Smooth muscle cell (in vitro differentiated cells): ENCODE measurements at regions not wholly inside any gene's neighbourhood (a gene's known extent, or its start where the extent isn't known, plus 50 kb on each side); places are given as distances from the start of the nearest gene placed in this dataset.
"Not testable (repeated sequence)": the region's sequence is repeated elsewhere in the genome, so short reads cannot be mapped to it uniquely, and the experiment has no call there.

ENCODE experiments used
- DNase-seq: peaks from one replicate; lab custom pipeline; 2025; ENCODE audit not compliant: unreplicated experiment; lab: John Stamatoyannopoulos, UW
- H2AFZ ChIP-seq: fragments of 200-600 bp; sonication (generic); 2 replicates; pipeline ENCODE4 v1.6.0; 2016; ENCODE audit warnings: antibody characterized with exemption, low read depth, mild to moderate bottlenecking
- H3F3A ChIP-seq: fragments of 200-600 bp; sonication (generic); 2 replicates; pipeline ENCODE4 v1.6.0; 2017; ENCODE audit warnings: antibody characterized with exemption, low read depth
- H3K27ac ChIP-seq: fragments of 200-600 bp; sonication (generic); 2 replicates; pipeline ENCODE4 v1.5.1; 2016; ENCODE audit warnings: low read depth, mild to moderate bottlenecking
- H3K27me3 ChIP-seq: fragments of 200-600 bp; sonication (generic); 2 replicates; pipeline ENCODE4 v1.6.1; 2016; ENCODE audit warnings: low read depth, mild to moderate bottlenecking
- H3K36me3 ChIP-seq: fragments of 200-600 bp; sonication (generic); 2 replicates; pipeline ENCODE4 v1.5.1; 2016; ENCODE audit warnings: low read depth
- H3K4me1 ChIP-seq: fragments of 200-600 bp; sonication (generic); 2 replicates; pipeline ENCODE4 v1.5.1; 2016; ENCODE audit warnings: low read depth
- H3K4me2 ChIP-seq: fragments of 200-600 bp; sonication (generic); 2 replicates; pipeline ENCODE4 v1.6.0; 2016; ENCODE audit warnings: mild to moderate bottlenecking
- H3K4me3 ChIP-seq: fragments of 200-600 bp; sonication (generic); 2 replicates; pipeline ENCODE4 v1.5.1; 2016; ENCODE audit warnings: mild to moderate bottlenecking
- H3K79me2 ChIP-seq: fragments of 200-600 bp; sonication (generic); 2 replicates; pipeline ENCODE4 v1.6.0; 2016; ENCODE audit warnings: low read depth, mild to moderate bottlenecking
- H3K9ac ChIP-seq: fragments of 200-600 bp; sonication (generic); 2 replicates; pipeline ENCODE4 v1.6.0; 2016; ENCODE audit warnings: low read depth
- H3K9me3 ChIP-seq: fragments of 200-600 bp; sonication (generic); replicated peaks from 2 replicates; pipeline ENCODE4 v1.5.1; 2016; ENCODE audit warnings: low read depth
- H4K20me1 ChIP-seq: fragments of 200-600 bp; sonication (generic); 2 replicates; pipeline ENCODE4 v1.6.0; 2016; ENCODE audit warnings: low read depth
- WGBS: methylation state at CpG from one replicate; pipeline ENCODE4 v1.1.7; 2016; ENCODE audit warnings: low lambda C conversion rate; 5-methylcytosine and 5-hydroxymethylcytosine counted together
- TF ChIP-seq, protein P1 (sequence below): fragments of 200-600 bp; sonication (generic); IDR thresholded peaks from 2 replicates; pipeline ENCODE4 v1.5.1; 2017; ENCODE audit warnings: borderline replicate concordance, mild to moderate bottlenecking, antibody characterized with exemption; ENCODE audit not compliant: insufficient read depth, poor library complexity, severe bottlenecking

- Histone ChIP-seq H3K79me2 (no peaks in the 10 kb centered on the region), H3K4me1 (no peaks in the 10 kb centered on the region), H3K36me3 (no peaks in the 10 kb centered on the region), H3K9me3 (peaks cover 8% of the 10 kb centered on the region), H3F3A (no peaks in the 10 kb centered on the region), H3K4me2 (no peak overlapping the region), H3K4me3 (no peak overlapping the region), H3K27me3 (no peaks in the 10 kb centered on the region), H2AFZ (no peak overlapping the region), H3K27ac (no peak overlapping the region), H4K20me1 (no peaks in the 10 kb centered on the region), H3K9ac (no peak overlapping the region)
- DNase-seq: no peak
- TF ChIP-seq, protein P1, sequence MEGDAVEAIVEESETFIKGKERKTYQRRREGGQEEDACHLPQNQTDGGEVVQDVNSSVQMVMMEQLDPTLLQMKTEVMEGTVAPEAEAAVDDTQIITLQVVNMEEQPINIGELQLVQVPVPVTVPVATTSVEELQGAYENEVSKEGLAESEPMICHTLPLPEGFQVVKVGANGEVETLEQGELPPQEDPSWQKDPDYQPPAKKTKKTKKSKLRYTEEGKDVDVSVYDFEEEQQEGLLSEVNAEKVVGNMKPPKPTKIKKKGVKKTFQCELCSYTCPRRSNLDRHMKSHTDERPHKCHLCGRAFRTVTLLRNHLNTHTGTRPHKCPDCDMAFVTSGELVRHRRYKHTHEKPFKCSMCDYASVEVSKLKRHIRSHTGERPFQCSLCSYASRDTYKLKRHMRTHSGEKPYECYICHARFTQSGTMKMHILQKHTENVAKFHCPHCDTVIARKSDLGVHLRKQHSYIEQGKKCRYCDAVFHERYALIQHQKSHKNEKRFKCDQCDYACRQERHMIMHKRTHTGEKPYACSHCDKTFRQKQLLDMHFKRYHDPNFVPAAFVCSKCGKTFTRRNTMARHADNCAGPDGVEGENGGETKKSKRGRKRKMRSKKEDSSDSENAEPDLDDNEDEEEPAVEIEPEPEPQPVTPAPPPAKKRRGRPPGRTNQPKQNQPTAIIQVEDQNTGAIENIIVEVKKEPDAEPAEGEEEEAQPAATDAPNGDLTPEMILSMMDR: no peak
Observed at GRCh38 chr6:25202504-25202903, 76.7 kb upstream of the CARMIL1 start.

DNA sequence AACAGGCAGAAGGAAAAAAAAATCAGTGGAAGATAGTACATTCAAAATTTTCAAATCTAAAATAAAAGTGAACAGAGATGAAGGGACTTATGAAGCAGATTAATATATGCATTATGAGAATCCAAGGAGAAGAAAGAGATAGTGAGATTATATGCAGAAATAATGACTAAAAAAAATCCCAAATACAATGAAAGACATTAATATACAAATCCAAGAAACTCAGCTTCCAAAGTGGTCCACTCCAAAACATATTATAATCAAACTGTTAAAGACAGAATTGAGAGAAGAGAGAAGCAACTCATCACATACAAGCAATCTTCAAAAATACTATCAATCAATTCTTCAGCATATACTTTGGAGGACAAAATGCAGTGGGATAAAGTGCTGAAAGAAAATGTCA, 73.5 kb upstream of the CARMIL1 start:
- TF ChIP-seq, protein P1: no peak
- Histone ChIP-seq H3F3A (no peaks in the 10 kb centered on the region), H3K9ac (no peak overlapping the region), H3K4me2 (no peak overlapping the region), H3K27ac (no peak overlapping the region), H3K27me3 (no peaks in the 10 kb centered on the region), H3K36me3 (no peaks in the 10 kb centered on the region), H3K9me3 (peaks cover 8% of the 10 kb centered on the region), H3K4me1 (no peaks in the 10 kb centered on the region), H2AFZ (no peak overlapping the region), H4K20me1 (no peaks in the 10 kb centered on the region), H3K79me2 (no peaks in the 10 kb centered on the region), H3K4me3 (no peak overlapping the region)
- no peak for DNase-seq

DNA sequence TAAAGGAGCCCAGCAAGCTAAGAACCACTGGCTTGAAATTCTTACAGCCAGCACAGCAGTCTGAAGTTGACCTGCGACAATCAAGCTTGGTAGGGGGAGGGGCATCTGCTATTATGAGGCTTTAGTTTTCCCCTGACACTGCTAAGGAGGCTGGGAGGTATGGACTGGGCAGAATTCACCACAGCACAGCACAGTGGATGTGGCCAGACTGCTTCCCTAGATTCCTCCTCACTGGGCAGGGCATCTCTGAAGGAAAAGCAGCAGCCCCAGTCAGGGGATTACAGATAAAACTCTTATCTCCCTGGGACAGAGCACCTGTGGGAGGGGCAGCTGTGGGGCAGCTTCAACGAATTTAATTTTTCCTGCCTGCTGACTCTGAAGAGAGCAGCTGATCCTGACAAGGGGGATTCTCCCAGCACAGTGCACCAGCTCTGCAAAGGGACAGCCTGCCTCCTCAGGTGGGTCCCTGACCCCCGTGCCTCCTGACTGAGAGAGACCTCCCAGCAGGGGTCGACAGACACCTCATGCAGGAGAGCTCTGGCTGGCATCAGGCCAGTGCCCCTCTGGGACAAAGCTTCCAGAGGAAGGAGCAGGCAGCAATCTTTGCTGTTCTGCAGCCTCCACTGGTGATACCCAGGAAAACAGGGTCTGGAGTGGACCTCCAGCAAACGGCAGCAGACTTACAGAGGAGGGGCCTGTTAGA, 71.6 kb upstream of the CARMIL1 start:
- not testable (repeated sequence) for H3K9me3 ChIP-seq, DNase-seq, H3K27me3 ChIP-seq

DNA sequence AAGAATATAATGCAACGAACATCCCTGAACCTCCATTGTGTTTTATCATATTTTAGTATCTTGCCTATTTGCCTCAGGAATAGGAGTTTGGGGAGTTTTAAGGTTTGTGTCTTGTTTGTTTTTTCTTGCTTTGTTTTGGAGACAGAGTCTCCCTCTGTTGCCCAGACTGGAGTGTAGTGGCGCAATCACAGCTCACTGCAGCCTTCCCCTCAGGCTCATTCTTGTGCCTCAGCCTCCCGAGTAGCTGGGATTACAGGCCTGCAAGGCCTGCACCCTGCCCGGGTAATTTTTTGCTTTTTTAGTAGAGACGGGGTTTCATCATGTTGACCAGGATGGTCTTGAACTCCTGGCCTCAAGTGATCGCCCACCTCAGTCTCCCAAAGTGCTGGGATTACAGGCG, 63.3 kb upstream of the CARMIL1 start:
- no peak for DNase-seq
- H4K20me1 ChIP-seq: no peaks in the 10 kb centered on the region
- no peak overlapping the region for H3K9ac ChIP-seq
- TF ChIP-seq, protein P1: no peak
- no peaks in the 10 kb centered on the region for H3K36me3 ChIP-seq
- no peaks in the 10 kb centered on the region for H3K9me3 ChIP-seq
- H3F3A ChIP-seq: peaks cover 6% of the 10 kb centered on the region
- H3K4me2 ChIP-seq: no peak overlapping the region
- 77% methylated on average over 7 of the region's 7 CpGs for WGBS
- H3K27me3 ChIP-seq: no peaks in the 10 kb centered on the region
- H3K4me3 ChIP-seq: no peak overlapping the region
- H3K27ac ChIP-seq: peak overlapping the region; percentile 53
- no peak overlapping the region for H2AFZ ChIP-seq
- peaks cover 4% of the 10 kb centered on the region for H3K4me1 ChIP-seq
- no peaks in the 10 kb centered on the region for H3K79me2 ChIP-seq

More for the DNA sequence above, 71.6 kb upstream of the CARMIL1 start:
- H3K4me3 ChIP-seq, H3K9ac ChIP-seq, H3K27ac ChIP-seq, H3F3A ChIP-seq, H2AFZ ChIP-seq, H4K20me1 ChIP-seq, H3K79me2 ChIP-seq, H3K36me3 ChIP-seq, H3K4me1 ChIP-seq, H3K4me2 ChIP-seq: not testable (repeated sequence)
- 62% methylated on average over 5 of the region's 5 CpGs for whole genome bisulfite sequencing
